SK-N-SH (cell line): ENCODE measurements at regions not wholly inside any gene's neighbourhood (a gene's known extent, or its start where the extent isn't known, plus 50 kb on each side); places are given as distances from the start of the nearest gene placed in this dataset.
"Not testable (repeated sequence)": the region's sequence is repeated elsewhere in the genome, so short reads cannot be mapped to it uniquely, and the experiment has no call there.

Source experiments
- CTCF ChIA-PET: fragments of 300-600, 350-600 bp; formaldehyde crosslinking; extraction: SDS; loops from one replicate; lab custom pipeline; 2021; lab: Yijun Ruan, JAX
- POLR2A ChIA-PET: fragments of 350-600 bp; sonication (Branson Sonifier 250); formaldehyde crosslinking; extraction: SDS; loops from one replicate; lab custom pipeline; 2020; ENCODE audit warnings: antibody characterized with exemption, inconsistent platforms; lab: Yijun Ruan, JAX
- DNase-seq: peaks from one replicate; pipeline ENCODE4 v3.0.0; 2012
- H2AFZ ChIP-seq: fragments of 200-600 bp; sonication (generic); 2 replicates; pipeline ENCODE4 v1.8.1; 2016; ENCODE audit warnings: antibody characterized with exemption, mild to moderate bottlenecking, low read depth
- H3F3A ChIP-seq: fragments of 200-600 bp; sonication (generic); replicated peaks from 2 replicates; pipeline ENCODE3; 2016; ENCODE audit warnings: antibody characterized with exemption, mild to moderate bottlenecking; ENCODE audit not compliant: insufficient read depth
- H3K27ac ChIP-seq, 2 experiments: fragments of 200-500 bp in 1 of 2; fragments of 200-600 bp in 1 of 2; sonication (Bioruptor generic) in 1 of 2; sonication (generic), shearing (Covaris generic) in 1 of 2; 2 replicates each; pipeline versions ENCODE4 v1.5.1 to v1.6.1; 2014 to 2016; ENCODE audit warnings: low read depth in 2 of 2, inconsistent platforms in 1 of 2, low read length in 1 of 2, mild to moderate bottlenecking in 1 of 2, mixed read lengths in 1 of 2
- H3K27me3 ChIP-seq: fragments of 200-600 bp; sonication (generic), shearing (Covaris generic); 2 replicates; pipeline ENCODE4 v1.6.1; 2016; ENCODE audit warnings: mixed run types; ENCODE audit not compliant: insufficient read depth
- H3K36me3 ChIP-seq, 2 experiments: fragments of 200-500 bp in 1 of 2; fragments of 200-600 bp in 1 of 2; sonication (Bioruptor generic) in 1 of 2; sonication (generic) in 1 of 2; replicated peaks in 1 of 2; 2 replicates each; pipeline versions ENCODE3 to v1.5.1; 2014 to 2016; ENCODE audit warnings: low read length in 1 of 2, mild to moderate bottlenecking in 1 of 2; ENCODE audit not compliant: insufficient read depth in 2 of 2, control insufficient read depth in 1 of 2
- H3K4me1 ChIP-seq, 2 experiments: fragments of 200-500 bp in 1 of 2; fragments of 200-600 bp in 1 of 2; sonication (Bioruptor generic) in 1 of 2; sonication (generic), shearing (Covaris generic) in 1 of 2; 2 replicates each; pipeline versions ENCODE4 v1.5.1 to v1.6.1; 2014 to 2016; ENCODE audit warnings: low read depth in 1 of 2, low read length in 1 of 2, mixed run types in 1 of 2; ENCODE audit not compliant: insufficient read depth in 2 of 2, control insufficient read depth in 1 of 2
- H3K4me2 ChIP-seq: fragments of 200-600 bp; sonication (generic), shearing (Covaris generic); 2 replicates; pipeline ENCODE4 v1.6.1; 2017; ENCODE audit warnings: mixed run types
- H3K4me3 ChIP-seq, 2 experiments: fragments of 200-500 bp in 1 of 2; fragments of 200-600 bp in 1 of 2; sonication (Bioruptor generic) in 1 of 2; sonication (generic), shearing (Covaris generic) in 1 of 2; 2 replicates each; pipeline versions ENCODE4 v1.5.1 to v1.8.1; 2014 to 2016; ENCODE audit warnings: low read depth in 2 of 2, inconsistent platforms in 1 of 2, low read length in 1 of 2, mild to moderate bottlenecking in 1 of 2, mixed read lengths in 1 of 2, moderate library complexity in 1 of 2
- H3K79me2 ChIP-seq: fragments of 200-600 bp; sonication (generic); 2 replicates; pipeline ENCODE4 v1.8.1; 2017; ENCODE audit warnings: mild to moderate bottlenecking; ENCODE audit not compliant: insufficient read depth
- H3K9ac ChIP-seq: fragments of 200-600 bp; sonication (generic); 2 replicates; pipeline ENCODE4 v1.6.1; 2017; ENCODE audit warnings: mixed run types
- H3K9me2 ChIP-seq: fragments of 200-600 bp; sonication (generic); 2 replicates; pipeline ENCODE4 v1.6.1; 2017; ENCODE audit warnings: mixed run types
- H3K9me3 ChIP-seq: fragments of 200-600 bp; sonication (generic); 2 replicates; pipeline ENCODE4 v1.6.1; 2017; ENCODE audit warnings: mixed run types, mild to moderate bottlenecking, moderate library complexity
- H4K20me1 ChIP-seq: fragments of 200-600 bp; sonication (generic); 2 replicates; pipeline ENCODE4 v1.6.1; 2017; ENCODE audit warnings: mild to moderate bottlenecking, mixed run types; ENCODE audit not compliant: insufficient read depth
- EZH2phosphoT487 ChIP-seq: fragments of 200-600 bp; sonication (generic); IDR thresholded peaks from 2 replicates; pipeline ENCODE4 v1.6.1; 2017; ENCODE audit warnings: low read depth, mixed run types, mild to moderate bottlenecking, antibody characterized with exemption, moderate library complexity, borderline replicate concordance
- GATA2 ChIP-seq: sonication (generic); formaldehyde crosslinking; IDR thresholded peaks from 2 replicates; pipeline ENCODE4 v1.5.0; 2020; ENCODE audit warnings: mild to moderate bottlenecking, missing genetic modification reagents
- RFX5 ChIP-seq: IDR thresholded peaks from 2 replicates; pipeline ENCODE4 v1.6.1; 2012; ENCODE audit warnings: mild to moderate bottlenecking, improper control_type of control experiment, low read length
- TCF12 ChIP-seq: IDR thresholded peaks from 2 replicates; pipeline ENCODE4 v1.4.0; 2012
- TEAD4 ChIP-seq: IDR thresholded peaks from 2 replicates; pipeline ENCODE4 v1.4.0; 2012; ENCODE audit warnings: mild to moderate bottlenecking, borderline replicate concordance; ENCODE audit not compliant: insufficient read depth
- WGBS: methylation state at CpG from one replicate; pipeline ENCODE4 v1.1.6; 2017; ENCODE audit warnings: low lambda C conversion rate; 5-methylcytosine and 5-hydroxymethylcytosine counted together
- TF ChIP-seq, protein P1 (sequence below): fragments of 150-350 bp; IDR thresholded peaks from 2 replicates; pipeline ENCODE4 v1.6.1; 2016; ENCODE audit warnings: mild to moderate bottlenecking, low read depth, low read length
- TF ChIP-seq, protein P2 (sequence below): fragments of 150-350 bp; IDR thresholded peaks from 2 replicates; pipeline ENCODE4 v1.6.1; 2017; ENCODE audit warnings: antibody characterized with exemption, low read length, low read depth, borderline replicate concordance

DNA sequence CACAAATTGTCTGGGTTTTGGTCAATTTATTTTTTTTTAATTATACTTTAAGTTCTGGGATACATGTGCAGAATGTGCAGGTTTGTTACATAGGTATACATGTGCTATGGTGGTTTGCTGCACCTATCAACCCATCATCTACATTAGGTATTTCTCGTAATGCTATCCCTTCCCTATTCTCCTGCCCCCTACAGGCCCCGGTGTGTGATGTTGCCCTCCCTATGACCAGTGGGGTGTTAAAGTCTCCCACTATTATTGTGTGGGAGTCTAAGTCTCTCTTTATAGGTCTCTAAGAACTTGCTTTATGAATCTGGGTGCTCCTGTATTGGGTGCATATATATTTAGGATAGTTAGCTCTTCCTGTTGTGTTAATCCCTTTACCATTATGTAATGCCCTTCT is 104.4 kb downstream of the HNMT start:
- POLR2A ChIA-PET, DNase-seq, H3F3A ChIP-seq, H3K4me3 ChIP-seq, CTCF ChIA-PET, H3K9me2 ChIP-seq, H3K36me3 ChIP-seq, H3K27ac ChIP-seq, H2AFZ ChIP-seq, H3K9me3 ChIP-seq, H3K4me2 ChIP-seq, H3K79me2 ChIP-seq, H3K4me1 ChIP-seq, H3K9ac ChIP-seq, H3K27me3 ChIP-seq, H4K20me1 ChIP-seq: not testable (repeated sequence)
- WGBS: 97% methylated on average over 2 of the region's 2 CpGs

DNA sequence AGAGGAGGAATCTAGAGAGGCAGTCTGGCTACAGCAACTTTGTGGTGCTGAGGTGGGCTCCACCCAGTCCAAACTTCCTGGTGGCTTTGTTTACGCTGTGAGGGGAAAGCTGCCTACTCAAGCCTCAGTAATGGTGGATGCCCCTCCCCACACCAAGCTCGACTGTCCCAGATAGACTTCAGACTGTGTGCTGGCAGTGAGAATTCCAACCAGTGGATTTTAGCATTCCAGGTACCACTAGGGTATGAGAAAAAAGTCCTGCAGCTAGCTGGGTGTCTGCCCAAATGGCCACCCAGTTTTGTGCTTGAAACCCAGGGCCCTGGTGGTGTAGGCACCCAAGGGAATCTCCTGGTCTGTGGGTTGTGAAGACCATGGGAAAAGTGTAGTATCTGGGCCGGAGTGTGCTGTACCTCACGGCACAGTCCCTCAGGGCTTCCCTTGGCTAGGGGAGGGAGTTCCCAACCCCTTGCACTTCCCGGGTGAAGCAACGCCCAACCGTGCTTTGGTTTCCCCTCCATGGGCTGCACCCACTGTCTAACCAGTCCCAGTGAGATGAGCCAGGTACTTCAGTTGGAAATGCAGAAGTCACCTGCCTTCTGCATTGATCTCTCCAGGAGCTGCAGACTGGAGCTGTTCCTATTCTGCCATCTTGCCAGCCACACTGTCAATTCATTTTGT is 106.9 kb downstream of the HNMT start:
- H3K9me3 ChIP-seq, H3F3A ChIP-seq, H2AFZ ChIP-seq, H3K4me1 ChIP-seq, H3K9me2 ChIP-seq, DNase-seq, H3K36me3 ChIP-seq, POLR2A ChIA-PET, H3K79me2 ChIP-seq, H3K4me3 ChIP-seq, H4K20me1 ChIP-seq, H3K4me2 ChIP-seq, H3K27me3 ChIP-seq, H3K27ac ChIP-seq, H3K9ac ChIP-seq: not testable (repeated sequence)
- CTCF ChIA-PET: interaction anchor here (1.2 kb wide), 1 partner anchor 7 kb away, joined by 3 read pairs; no protein-coding TSS in a partner anchor
- WGBS: 90% methylated on average over 7 of the region's 7 CpGs

DNA sequence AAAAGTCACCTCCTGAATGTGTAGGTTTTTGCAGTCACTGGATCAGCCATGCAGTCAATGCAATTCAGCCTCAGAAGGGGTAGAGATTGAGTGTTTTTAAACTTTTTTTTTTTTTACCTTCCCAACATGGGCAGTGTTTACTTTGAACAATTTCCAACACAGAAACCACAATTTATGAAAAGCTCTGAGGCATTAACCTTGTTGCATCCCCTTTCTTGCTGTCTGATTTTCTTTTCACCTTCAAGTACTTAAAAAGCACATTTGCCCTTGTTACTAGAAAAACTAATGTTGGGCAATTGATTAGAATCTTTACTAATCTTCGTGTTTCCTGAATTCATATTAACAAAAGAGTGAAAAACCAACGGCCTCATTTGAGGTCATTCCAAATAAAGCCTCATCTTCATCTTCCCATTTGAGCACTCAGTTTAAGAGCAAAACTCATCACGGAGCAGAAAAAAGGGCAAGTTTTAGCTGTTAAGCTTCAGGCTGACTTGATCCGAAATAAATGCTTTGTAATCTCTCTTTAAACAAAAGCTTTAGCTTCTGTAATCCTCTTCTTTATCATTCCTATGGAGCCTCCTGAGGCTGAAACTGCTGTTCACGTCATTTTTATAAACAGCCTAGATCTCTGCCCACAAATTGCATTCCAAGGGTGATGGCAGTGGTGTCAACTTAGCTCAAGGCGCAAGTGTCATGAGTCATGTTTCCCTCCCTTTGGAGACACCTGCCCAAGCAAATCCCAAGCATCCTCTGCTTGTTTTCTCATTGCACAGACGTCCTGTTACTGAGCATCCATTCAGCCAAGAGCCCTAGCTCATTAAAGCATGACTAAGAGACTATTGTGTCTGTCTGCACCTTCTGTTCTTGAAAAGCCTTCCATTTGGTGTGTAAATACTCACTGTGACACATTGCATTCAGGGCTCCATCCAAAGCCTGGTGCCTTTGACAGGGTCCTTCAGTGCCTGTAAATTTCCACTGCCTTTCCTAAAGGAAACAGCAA is 107.7 kb downstream of the HNMT start:
- Histone ChIP-seq H3K4me3 (no peak overlapping the region), H3F3A (no peaks in the 10 kb centered on the region), H3K27me3 (peaks cover 8% of the 10 kb centered on the region; the same call in 1 of the 2 replicates), H4K20me1 (no peaks in the 10 kb centered on the region), H2AFZ (no peak overlapping the region), H3K4me1 (no peaks in the 10 kb centered on the region), H3K36me3 (no peaks in the 10 kb centered on the region), H3K9ac (no peak overlapping the region), H3K4me2 (no peak overlapping the region), H3K9me3 (no peaks in the 10 kb centered on the region), H3K79me2 (no peaks in the 10 kb centered on the region), H3K27ac (no peak overlapping the region), H3K9me2 (no peaks in the 10 kb centered on the region)
- CTCF ChIA-PET: interaction anchor here (1.2 to 1.6 kb wide), 2 partner anchors 8 to 19 kb away, joined by 3 to 7 read pairs; no protein-coding TSS in a partner anchor
- 59% methylated on average over 7 of the region's 7 CpGs for WGBS
- POLR2A ChIA-PET: no interaction called here
- TF ChIP-seq, protein P1, sequence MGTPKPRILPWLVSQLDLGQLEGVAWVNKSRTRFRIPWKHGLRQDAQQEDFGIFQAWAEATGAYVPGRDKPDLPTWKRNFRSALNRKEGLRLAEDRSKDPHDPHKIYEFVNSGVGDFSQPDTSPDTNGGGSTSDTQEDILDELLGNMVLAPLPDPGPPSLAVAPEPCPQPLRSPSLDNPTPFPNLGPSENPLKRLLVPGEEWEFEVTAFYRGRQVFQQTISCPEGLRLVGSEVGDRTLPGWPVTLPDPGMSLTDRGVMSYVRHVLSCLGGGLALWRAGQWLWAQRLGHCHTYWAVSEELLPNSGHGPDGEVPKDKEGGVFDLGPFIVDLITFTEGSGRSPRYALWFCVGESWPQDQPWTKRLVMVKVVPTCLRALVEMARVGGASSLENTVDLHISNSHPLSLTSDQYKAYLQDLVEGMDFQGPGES: no peak
- TF ChIP-seq, protein P2, sequence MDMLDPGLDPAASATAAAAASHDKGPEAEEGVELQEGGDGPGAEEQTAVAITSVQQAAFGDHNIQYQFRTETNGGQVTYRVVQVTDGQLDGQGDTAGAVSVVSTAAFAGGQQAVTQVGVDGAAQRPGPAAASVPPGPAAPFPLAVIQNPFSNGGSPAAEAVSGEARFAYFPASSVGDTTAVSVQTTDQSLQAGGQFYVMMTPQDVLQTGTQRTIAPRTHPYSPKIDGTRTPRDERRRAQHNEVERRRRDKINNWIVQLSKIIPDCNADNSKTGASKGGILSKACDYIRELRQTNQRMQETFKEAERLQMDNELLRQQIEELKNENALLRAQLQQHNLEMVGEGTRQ: no peak
- TF ChIP-seq TCF12 (no peak), GATA2 (CRISPR knock-in tag) (no peak), EZH2phosphoT487 (no peak), RFX5 (no peak), TEAD4 (no peak)
- DNase-seq: no peak
